K562 (cell line): ENCODE measurements at regions not wholly inside any gene's neighbourhood (a gene's known extent, or its start where the extent isn't known, plus 50 kb on each side); places are given as distances from the start of the nearest gene placed in this dataset.

ENCODE experiments used
- FOSL1 ChIP-seq: fragments of 200-800 bp; sonication (Bioruptor generic); conservative IDR thresholded peaks from 2 replicates; pipeline ENCODE4 v1.6.1; 2016; ENCODE audit warnings: missing genetic modification characterization, missing compliant biosample characterization
- FOXM1 ChIP-seq, 2 experiments: fragments of 450-650 bp in 1 of 2; sonication (generic) in 1 of 2; formaldehyde crosslinking in 1 of 2; IDR thresholded peaks; 2 replicates each; pipeline versions ENCODE4 v1.6.1 to v1.9.0; 2017 to 2022; ENCODE audit warnings: low read depth in 2 of 2, mild to moderate bottlenecking in 2 of 2, missing genetic modification reagents in 1 of 2, moderate library complexity in 1 of 2
- KAT7 ChIP-seq: sonication (generic); formaldehyde crosslinking; IDR thresholded peaks from 2 replicates; pipeline ENCODE4 v1.8.0; 2022; ENCODE audit warnings: missing genetic modification reagents, mild to moderate bottlenecking, borderline replicate concordance
- RBFOX2 ChIP-seq: fragments of 200-400 bp; formaldehyde crosslinking; IDR thresholded peaks from 2 replicates; pipeline ENCODE4 v1.6.1; 2017; ENCODE audit warnings: low read depth, mild to moderate bottlenecking, low read length, moderate library complexity
- RFX5 ChIP-seq: IDR thresholded peaks from 2 replicates; pipeline ENCODE4 v1.6.1; 2011; ENCODE audit warnings: low read depth, mild to moderate bottlenecking, improper control_type of control experiment, low read length
- ZNF232 ChIP-seq: sonication (generic); formaldehyde crosslinking; IDR thresholded peaks from 2 replicates; pipeline ENCODE4 v1.8.0; 2022; ENCODE audit warnings: mild to moderate bottlenecking, missing genetic modification reagents
- TF ChIP-seq, protein P1 (sequence below): fragments of 250-450 bp; sonication (Bioruptor Pico); IDR thresholded peaks from 2 replicates; pipeline ENCODE4 v1.4.0; 2020; ENCODE audit warnings: mild to moderate bottlenecking, moderate library complexity
- TF ChIP-seq, protein P2 (sequence below): fragments of 250-450 bp; sonication (Bioruptor Pico); IDR thresholded peaks from 2 replicates; pipeline ENCODE4 v1.5.0; 2020; ENCODE audit warnings: mild to moderate bottlenecking

DNA sequence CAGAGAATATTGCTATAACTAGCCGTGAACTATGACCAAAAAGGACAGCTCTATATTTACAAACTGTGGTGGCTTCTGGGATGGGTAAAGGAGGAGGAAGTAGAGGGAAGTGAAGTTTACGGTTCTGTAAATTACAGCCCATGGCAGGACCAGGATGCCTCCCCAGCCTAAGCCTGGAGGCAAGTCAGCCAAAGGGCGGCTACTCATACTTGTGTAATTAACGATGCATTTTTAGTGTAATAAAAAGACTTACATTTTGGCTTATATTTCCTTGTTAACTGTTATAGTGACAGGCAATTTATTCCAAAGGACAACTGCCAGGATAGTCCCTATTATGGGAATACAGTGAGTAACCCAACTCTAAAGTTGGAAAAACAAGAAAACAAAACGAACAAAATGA lies 139.9 kb upstream of the OTUD4 start:
- TF ChIP-seq FOSL1 (tag) = no peak
- TF ChIP-seq, protein P1, sequence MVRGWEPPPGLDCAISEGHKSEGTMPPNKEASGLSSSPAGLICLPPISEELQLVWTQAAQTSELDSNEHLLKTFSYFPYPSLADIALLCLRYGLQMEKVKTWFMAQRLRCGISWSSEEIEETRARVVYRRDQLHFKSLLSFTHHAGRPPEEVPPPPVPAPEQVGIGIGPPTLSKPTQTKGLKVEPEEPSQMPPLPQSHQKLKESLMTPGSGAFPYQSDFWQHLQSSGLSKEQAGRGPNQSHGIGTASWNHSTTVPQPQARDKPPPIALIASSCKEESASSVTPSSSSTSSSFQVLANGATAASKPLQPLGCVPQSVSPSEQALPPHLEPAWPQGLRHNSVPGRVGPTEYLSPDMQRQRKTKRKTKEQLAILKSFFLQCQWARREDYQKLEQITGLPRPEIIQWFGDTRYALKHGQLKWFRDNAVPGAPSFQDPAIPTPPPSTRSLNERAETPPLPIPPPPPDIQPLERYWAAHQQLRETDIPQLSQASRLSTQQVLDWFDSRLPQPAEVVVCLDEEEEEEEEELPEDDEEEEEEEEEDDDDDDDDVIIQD (CRISPR knock-in tag) = no peak
- TF ChIP-seq ZNF232 (CRISPR knock-in tag) = no peak
- TF ChIP-seq, protein P2, sequence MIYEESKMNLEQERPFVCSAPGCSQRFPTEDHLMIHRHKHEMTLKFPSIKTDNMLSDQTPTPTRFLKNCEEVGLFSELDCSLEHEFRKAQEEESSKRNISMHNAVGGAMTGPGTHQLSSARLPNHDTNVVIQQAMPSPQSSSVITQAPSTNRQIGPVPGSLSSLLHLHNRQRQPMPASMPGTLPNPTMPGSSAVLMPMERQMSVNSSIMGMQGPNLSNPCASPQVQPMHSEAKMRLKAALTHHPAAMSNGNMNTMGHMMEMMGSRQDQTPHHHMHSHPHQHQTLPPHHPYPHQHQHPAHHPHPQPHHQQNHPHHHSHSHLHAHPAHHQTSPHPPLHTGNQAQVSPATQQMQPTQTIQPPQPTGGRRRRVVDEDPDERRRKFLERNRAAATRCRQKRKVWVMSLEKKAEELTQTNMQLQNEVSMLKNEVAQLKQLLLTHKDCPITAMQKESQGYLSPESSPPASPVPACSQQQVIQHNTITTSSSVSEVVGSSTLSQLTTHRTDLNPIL (CRISPR knock-in tag) = no peak
- no peak for TF ChIP-seq KAT7
- TF ChIP-seq RBFOX2 = no peak
- TF ChIP-seq FOXM1 (IDR thresholded peaks at IDR 0.05; ENCODE audit: low read depth) = no peak
- no peak for TF ChIP-seq FOXM1 (CRISPR knock-in tag; IDR thresholded peaks at IDR 0.05; ENCODE audit: low read depth)
- TF ChIP-seq RFX5 = no peak
